T-helper 2 cell treated with Interferon-gamma antibody and Interleukin-4, amounts not matched to agents 5 μg/mL and 100 μg/mL, for 36 hours (primary cell): ENCODE measurements at regions not wholly inside any gene's neighbourhood (a gene's known extent, or its start where the extent isn't known, plus 50 kb on each side); places are given as distances from the start of the nearest gene placed in this dataset.
"Not testable (repeated sequence)": the region's sequence is repeated elsewhere in the genome, so short reads cannot be mapped to it uniquely, and the experiment has no call there.

Experiments used
- DNase-seq: peaks from one replicate; pipeline ENCODE4 v3.0.0; 2021; ENCODE audit warnings: low spot score
- H3K27ac Mint-ChIP-seq: one replicate; pipeline ENCODE4 v1.8.0; 2021; ENCODE audit warnings: mild to moderate bottlenecking, mixed read lengths
- H3K27me3 Mint-ChIP-seq: one replicate; pipeline ENCODE4 v1.8.0; 2021; ENCODE audit warnings: low read depth, mixed read lengths
- H3K36me3 Mint-ChIP-seq: one replicate; pipeline ENCODE4 v1.8.0; 2021; ENCODE audit warnings: low read depth, mixed read lengths
- H3K4me1 Mint-ChIP-seq: one replicate; pipeline ENCODE4 v1.8.0; 2021; ENCODE audit warnings: low read depth, mixed read lengths
- H3K4me3 Mint-ChIP-seq: one replicate; pipeline ENCODE4 v1.8.0; 2022; ENCODE audit warnings: mild to moderate bottlenecking, moderate library complexity, mixed read lengths
- H3K9me3 Mint-ChIP-seq: one replicate; pipeline ENCODE4 v1.8.0; 2021; ENCODE audit warnings: mixed read lengths

DNA sequence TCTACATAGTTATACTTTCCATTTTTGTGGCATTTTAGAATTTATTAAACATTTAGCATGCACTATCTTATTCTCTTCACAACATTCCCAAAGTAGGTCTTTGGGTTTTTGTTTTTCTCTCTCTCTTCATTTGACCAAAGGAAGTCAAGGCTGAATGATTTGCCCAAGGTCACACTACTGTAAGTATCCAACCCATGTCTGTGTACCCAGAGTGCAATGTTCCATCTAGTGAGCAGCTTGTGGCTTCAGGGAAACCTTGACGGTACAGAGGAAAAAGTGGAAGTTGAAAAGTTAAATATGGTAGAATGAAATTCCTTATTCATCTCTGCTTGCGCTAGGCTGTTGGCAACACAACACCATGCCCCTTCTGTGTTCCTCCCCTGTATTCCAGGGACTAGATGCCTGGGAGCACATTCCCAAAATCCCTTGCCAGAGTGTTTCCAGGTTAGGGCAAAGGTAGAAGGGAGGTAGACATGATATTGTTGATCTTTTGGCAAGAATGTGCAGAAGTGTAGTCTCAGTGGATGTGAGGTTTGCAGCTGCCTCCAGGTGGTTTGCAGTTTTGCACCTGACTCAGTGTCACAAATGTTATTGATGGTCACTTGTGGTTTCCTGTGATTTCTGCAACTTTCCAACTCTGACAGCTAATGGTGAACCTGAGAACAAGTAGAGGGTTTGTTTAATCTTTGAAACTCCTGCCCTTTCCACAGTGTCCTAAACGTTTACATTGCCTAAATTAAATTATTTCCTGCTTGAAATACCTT, 196.7 kb downstream of the RMST start:
- Mint-ChIP-seq H3K27ac (no peak overlapping the region), H3K9me3 (peaks cover 11% of the 10 kb centered on the region), H3K27me3 (no peaks in the 10 kb centered on the region), H3K4me1 (no peaks in the 10 kb centered on the region), H3K4me3 (no peak overlapping the region), H3K36me3 (no peaks in the 10 kb centered on the region)
- no peak for DNase-seq

DNA sequence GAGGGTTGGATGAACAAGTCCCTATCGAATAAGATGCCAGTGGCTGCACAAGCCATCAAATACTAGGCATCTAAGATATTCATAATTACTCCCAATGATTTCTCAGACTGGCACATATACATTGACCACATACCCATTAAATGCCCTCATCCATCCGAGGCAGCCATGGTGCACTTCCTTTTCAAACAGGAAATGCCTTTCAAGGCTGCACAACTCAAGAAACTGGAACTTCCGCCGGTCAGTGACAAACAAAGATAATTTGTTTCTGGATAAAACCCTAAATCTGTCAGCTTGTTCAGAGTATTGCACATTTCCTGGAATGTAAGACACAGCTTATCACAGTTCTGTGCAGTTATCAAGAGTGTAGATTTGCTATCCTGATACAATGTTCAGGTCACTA, 203.7 kb downstream of the RMST start:
- Mint-ChIP-seq H3K27me3 (no peaks in the 10 kb centered on the region), H3K4me3 (no peak overlapping the region), H3K27ac (no peak overlapping the region), H3K9me3 (peaks cover 8% of the 10 kb centered on the region), H3K4me1 (no peaks in the 10 kb centered on the region), H3K36me3 (no peaks in the 10 kb centered on the region)
- DNase-seq: no peak

DNA sequence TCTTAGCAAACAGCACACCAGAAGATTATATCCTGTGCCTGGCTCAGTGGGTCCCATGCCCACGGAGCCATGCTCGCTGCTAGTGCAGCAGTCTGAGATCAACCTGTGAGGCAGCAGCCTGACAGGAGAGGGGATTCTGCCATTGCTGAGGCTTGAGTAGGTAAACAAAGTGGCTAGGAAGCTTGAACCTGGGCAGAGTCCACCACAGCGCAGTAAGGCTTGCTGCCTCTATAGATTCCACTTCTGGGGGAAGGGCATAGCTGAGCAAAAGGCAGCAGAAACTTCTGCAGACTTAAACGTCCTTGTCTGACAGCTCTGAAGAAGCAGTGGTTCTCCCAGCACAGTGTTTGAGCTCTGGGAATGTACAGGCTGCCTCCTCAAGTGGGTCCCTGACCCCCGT, 210.3 kb downstream of the RMST start:
- Mint-ChIP-seq H3K27ac (no peak overlapping the region), H3K4me1 (no peaks in the 10 kb centered on the region), H3K4me3 (no peak overlapping the region), H3K36me3 (peaks cover 1% of the 10 kb centered on the region), H3K27me3 (no peaks in the 10 kb centered on the region), H3K9me3 (peaks cover 16% of the 10 kb centered on the region)
- no peak for DNase-seq

DNA sequence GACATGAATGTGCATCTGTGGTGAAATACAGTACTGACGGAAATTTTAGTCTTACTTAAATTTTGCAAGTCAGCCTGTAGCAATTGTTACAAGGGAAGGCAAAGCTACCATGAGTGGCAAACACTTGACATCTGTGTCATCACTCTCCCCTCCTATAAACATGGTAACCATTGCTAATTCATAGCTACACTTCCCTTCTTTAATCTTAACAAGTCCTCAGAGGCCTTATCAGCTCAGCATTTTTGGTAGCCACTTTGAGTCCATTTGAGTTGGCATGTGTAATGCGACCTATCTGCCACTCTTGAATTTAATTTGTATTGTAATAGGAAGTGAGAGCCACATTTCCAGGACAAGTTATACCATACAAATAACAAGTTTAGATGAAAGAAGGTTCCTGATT, 218.1 kb downstream of the RMST start:
- Mint-ChIP-seq H3K36me3 (no peaks in the 10 kb centered on the region), H3K27ac (no peak overlapping the region), H3K27me3 (no peaks in the 10 kb centered on the region), H3K9me3 (peaks cover 6% of the 10 kb centered on the region), H3K4me3 (no peak overlapping the region), H3K4me1 (no peaks in the 10 kb centered on the region)
- no peak for DNase-seq

DNA sequence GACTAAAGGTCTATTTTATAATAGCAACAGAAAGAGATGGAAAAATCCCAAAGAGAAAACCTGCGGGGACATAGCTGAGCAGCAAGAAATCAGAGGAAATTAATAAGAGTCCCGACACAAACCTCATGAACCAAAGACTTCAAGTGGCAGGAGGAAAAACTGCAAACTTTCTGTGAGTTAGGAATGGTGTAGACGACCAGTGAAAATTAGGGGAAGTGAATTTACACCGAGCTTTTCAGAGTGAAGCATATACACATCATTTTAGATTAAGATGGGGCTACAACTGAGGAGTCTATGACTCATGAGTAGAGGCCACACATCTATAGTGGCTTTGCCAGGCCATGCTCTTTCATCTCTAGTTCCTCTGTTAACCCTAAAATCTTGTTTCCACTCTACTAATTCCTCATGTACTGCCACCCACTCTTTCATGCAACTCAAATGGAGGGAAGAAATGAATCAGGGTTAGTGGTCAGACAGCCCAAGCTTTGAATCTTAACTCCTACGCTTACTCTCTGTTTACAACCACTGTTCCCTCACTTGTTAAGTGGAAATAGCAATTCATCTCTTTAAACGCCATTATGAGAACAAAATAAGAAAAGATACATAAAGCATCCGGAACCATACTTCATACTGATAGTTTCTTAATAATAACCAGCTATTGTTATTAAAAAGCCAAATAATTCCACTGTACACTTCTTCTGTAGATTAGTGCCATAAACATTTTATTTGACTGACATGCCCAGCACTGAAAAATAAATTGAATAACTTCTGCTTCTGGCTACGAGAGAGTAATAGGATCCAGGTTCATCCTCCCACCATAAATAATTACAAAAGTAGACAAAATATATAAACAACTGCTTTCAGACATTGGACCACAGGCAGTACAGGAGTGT, 219.3 kb downstream of the RMST start:
- Mint-ChIP-seq H3K4me1 (no peaks in the 10 kb centered on the region), H3K27me3 (no peaks in the 10 kb centered on the region), H3K9me3 (peaks cover 6% of the 10 kb centered on the region), H3K27ac (no peak overlapping the region), H3K4me3 (no peak overlapping the region), H3K36me3 (no peaks in the 10 kb centered on the region)
- DNase-seq: peak; percentile 6

DNA sequence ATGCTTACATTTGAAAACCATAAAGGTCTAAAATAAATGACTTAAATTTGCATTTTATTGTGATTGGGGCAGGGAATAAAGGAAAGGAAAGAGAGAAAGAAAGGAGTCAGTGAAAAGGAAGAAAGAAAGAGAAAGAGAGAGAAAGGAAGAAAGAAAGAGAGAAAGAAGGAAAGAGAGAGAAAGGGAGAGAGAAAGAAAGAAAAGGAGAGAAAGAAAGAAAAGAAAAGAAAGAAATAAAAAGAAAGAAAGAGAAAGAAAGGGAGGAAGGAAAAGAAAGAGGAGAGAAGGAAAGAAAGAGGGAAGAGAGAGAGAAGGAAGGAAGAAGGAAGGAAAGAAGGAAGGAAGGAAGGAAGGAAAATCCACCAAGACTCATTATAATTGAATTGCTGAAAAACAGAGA, 222.8 kb downstream of the RMST start:
- no peak for DNase-seq
- H3K9me3 Mint-ChIP-seq: peaks cover 14% of the 10 kb centered on the region
- no peak overlapping the region for H3K4me3 Mint-ChIP-seq
- no peaks in the 10 kb centered on the region for H3K4me1 Mint-ChIP-seq
- no peaks in the 10 kb centered on the region for H3K36me3 Mint-ChIP-seq
- no peaks in the 10 kb centered on the region for H3K27me3 Mint-ChIP-seq
- no peak overlapping the region for H3K27ac Mint-ChIP-seq

DNA sequence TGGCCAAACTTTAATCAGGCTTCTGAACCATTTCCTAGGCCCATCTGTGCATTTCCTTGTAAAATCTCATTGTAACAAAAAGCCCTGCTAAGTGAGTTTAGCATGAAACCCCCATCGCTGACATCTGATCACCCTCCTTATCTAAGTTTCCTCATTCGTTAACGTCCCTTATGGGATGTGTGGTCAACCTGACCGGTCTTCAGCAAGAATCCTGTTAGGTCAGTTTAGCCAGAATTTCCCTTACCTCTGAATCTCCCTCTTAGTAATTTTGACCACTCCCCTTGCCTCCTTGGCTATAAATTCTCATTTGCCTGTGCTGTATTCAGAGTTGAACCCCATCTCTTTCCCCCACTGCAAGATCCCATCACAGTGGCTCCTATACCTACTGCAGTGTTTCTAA, 239.3 kb downstream of the RMST start:
- Mint-ChIP-seq H3K4me1 (no peaks in the 10 kb centered on the region), H3K4me3 (no peak overlapping the region), H3K27me3 (no peaks in the 10 kb centered on the region), H3K9me3 (peaks cover 13% of the 10 kb centered on the region), H3K36me3 (no peaks in the 10 kb centered on the region), H3K27ac (no peak overlapping the region)
- DNase-seq: no peak

DNA sequence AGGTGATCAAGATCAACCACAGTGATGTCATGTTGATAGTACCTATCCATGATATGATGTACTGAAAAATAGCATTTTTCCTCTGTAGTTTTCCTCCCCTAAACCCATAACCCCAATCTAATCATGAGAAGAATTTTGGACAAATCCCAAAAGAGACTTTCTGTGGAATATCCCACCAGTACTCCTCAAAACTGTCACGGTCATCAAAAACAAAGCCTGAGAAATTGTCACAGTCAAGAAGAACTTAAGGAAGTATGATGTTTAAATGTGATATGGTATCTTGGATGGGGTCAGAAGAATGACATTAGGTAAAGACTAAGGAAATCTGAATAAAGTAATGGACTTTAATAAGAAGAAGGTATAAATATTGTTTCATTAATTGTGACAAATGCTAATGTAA, 248.8 kb downstream of the RMST start:
- DNase-seq: no peak
- no peaks in the 10 kb centered on the region for H3K9me3 Mint-ChIP-seq
- H3K27me3 Mint-ChIP-seq: no peaks in the 10 kb centered on the region
- H3K27ac Mint-ChIP-seq: no peak overlapping the region
- H3K4me1 Mint-ChIP-seq: no peaks in the 10 kb centered on the region
- H3K4me3 Mint-ChIP-seq: no peak overlapping the region
- no peaks in the 10 kb centered on the region for H3K36me3 Mint-ChIP-seq

DNA sequence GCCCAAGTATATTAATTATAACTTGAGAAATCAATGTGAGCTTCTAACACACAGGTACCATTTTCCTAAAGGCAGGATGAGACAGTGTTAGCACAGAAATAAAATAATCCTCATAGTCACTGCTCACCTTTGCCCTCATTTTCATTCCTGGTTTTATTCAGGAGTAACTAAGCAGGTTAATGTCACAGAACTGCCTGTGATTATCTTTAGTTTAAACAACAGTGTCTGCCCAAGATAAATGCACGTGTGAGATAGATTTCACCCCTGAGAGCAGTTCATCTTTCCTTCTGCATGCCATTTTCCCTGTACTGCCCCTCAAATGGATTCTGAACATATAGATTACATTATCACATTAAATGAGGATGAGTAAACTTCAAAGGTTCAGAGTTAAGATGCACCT, 250.7 kb downstream of the RMST start:
- H3K27ac Mint-ChIP-seq: no peak overlapping the region

DNA sequence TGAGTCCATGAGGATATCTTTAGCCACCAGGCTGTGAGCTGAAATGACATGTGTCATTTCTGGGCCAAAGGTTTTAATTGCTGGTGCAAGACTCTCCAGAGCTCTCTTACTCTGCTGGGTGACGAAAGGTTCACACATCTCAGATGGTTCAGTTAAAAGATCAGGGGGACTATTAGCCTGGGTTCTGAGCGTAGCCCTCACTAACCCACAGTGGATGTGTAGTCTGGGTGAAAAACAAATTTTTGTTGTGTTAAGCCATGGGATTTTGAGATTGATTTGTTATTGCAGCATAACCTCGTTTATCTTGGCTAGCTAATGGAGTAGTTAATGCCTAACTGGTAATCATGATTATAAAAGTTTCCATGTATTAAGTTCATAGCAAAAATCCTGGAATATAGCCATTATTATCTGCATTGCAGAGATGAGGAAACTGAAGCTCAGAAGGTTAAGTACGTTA, 251.5 kb downstream of the RMST start:
- no peak for DNase-seq
- H3K27ac Mint-ChIP-seq: no peak overlapping the region

More for the DNA sequence above, 250.7 kb downstream of the RMST start:
- H3K9me3 Mint-ChIP-seq: no peaks in the 10 kb centered on the region
- no peaks in the 10 kb centered on the region for H3K4me1 Mint-ChIP-seq
- DNase-seq: no peak
- no peak overlapping the region for H3K4me3 Mint-ChIP-seq
- no peaks in the 10 kb centered on the region for H3K36me3 Mint-ChIP-seq
- no peaks in the 10 kb centered on the region for H3K27me3 Mint-ChIP-seq

DNA sequence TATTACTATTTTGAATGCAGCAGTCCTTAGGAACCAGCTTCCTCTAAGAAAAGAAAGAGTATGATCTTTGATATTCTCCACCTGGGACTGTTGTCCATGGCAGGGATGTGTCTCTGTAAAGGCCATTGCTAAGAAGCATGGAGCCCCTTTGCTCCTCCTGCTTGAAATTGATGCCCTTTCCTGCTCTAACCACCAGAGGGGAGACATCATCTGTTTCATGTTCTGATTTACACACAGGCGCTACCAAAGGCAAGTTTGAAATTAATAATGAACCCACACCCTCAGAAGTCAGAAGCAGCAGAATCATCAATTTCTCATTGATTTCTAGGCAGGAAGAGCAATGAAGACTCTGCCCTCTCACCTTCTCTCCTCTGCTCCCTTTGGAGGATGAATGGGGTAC, 253.8 kb downstream of the RMST start:
- H3K36me3 Mint-ChIP-seq: no peaks in the 10 kb centered on the region
- no peak for DNase-seq
- H3K27ac Mint-ChIP-seq: no peak overlapping the region
- H3K4me1 Mint-ChIP-seq: no peaks in the 10 kb centered on the region
- peaks cover 14% of the 10 kb centered on the region for H3K9me3 Mint-ChIP-seq
- no peak overlapping the region for H3K4me3 Mint-ChIP-seq
- H3K27me3 Mint-ChIP-seq: no peaks in the 10 kb centered on the region

More for the DNA sequence above, 251.5 kb downstream of the RMST start:
- H3K9me3 Mint-ChIP-seq: peaks cover 2% of the 10 kb centered on the region
- no peaks in the 10 kb centered on the region for H3K36me3 Mint-ChIP-seq
- H3K27me3 Mint-ChIP-seq: no peaks in the 10 kb centered on the region
- no peaks in the 10 kb centered on the region for H3K4me1 Mint-ChIP-seq
- H3K4me3 Mint-ChIP-seq: no peak overlapping the region

DNA sequence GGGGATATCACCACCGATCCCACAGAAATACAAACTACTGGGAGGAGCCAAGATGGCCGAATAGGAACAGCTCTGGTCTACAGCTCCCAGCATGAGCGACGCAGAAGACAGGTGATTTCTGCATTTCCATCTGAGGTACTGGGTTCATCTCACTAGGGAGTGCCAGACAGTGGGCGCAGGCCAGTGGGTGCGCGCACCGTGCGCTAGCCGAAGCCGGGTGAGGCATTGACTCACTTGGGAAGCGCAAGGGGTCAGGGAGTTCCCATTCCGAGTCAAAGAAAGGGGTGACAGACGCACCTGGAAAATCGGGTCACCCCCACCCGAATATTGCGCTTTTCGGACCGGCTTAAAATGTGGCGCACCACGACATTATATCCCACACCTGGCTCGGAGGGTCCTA, 261.2 kb downstream of the RMST start:
- not testable (repeated sequence) for H3K36me3 Mint-ChIP-seq, H3K4me3 Mint-ChIP-seq, DNase-seq, H3K27me3 Mint-ChIP-seq, H3K27ac Mint-ChIP-seq, H3K4me1 Mint-ChIP-seq
- H3K9me3 Mint-ChIP-seq: peaks cover 21% of the 10 kb centered on the region

DNA sequence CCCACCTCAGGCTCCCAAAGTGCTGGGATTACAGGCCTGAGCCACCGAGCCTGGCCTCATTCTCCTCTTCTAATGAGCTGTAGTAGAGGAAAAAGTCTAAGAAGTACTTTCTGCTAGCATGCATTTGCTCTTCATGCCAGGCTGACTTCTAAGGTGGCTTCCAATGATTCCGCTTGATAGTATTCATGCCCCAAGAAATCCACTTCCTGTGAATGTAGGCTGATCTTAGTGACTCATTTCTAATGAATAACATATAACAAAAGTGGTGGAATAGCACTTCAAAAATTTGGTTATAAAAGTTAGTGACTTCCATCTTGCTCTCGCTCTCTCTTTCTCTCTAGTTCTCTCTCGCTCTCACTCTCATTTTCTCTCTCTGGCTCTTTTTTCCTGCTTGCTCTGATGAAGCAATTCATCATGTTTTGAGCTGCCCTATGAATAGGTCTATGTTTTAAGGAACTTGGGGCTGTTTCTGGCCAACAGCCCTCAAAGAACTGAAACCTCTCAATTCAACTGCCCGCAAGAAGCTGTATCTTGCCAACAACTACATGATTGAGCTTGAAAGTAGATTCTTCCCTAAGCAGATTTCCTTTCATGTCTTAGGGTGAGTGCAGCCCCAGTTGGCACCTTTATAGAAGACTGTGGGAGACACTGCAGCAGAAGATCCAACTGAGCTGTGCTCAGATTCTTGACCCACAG, 282.9 kb downstream of the RMST start:
- Mint-ChIP-seq H3K4me1 (no peaks in the 10 kb centered on the region), H3K36me3 (no peaks in the 10 kb centered on the region), H3K9me3 (no peaks in the 10 kb centered on the region), H3K27me3 (no peaks in the 10 kb centered on the region), H3K27ac (no peak overlapping the region), H3K4me3 (no peak overlapping the region)
- no peak for DNase-seq

DNA sequence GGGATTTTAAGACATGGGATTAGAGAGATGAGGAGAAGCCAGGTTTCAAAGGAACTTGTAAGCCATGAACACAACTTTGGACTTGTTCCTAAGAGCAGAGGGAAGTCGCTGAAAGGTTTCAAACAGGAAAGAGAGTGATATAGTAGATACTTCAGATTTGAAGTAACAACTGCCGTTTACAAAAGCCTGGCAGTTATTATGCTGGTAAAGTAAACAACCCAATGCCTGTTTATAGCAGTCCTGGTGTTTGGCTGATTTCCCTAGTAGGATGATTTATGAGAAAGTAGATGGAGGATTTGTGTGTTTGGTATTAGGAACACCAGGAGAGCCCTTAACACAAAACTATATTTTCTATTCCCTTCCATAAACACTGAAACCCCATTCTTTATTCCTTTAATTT, 285.7 kb downstream of the RMST start:
- Mint-ChIP-seq H3K4me3 (no peak overlapping the region), H3K27me3 (no peaks in the 10 kb centered on the region), H3K4me1 (no peaks in the 10 kb centered on the region), H3K9me3 (no peaks in the 10 kb centered on the region), H3K36me3 (no peaks in the 10 kb centered on the region), H3K27ac (no peak overlapping the region)
- DNase-seq: no peak
